ENCODE measurements at regions not wholly inside any gene's neighbourhood (a gene's known extent, or its start where the extent isn't known, plus 50 kb on each side); places are given as distances from the start of the nearest gene placed in this dataset.

- TF ChIP-seq REST (IDR thresholded peaks at IDR 0.05; ENCODE audit: borderline replicate concordance), result no peak
These were observed 138.7 kb downstream of the ZPLD1 start (continued) for GRCh38 chr3:102573483-102574028.

- Histone ChIP-seq H3K27me3 (ENCODE audit: insufficient read depth, low read depth, low read length) (no peaks in the 10 kb centered on the region), H3K27ac (ENCODE audit: low read length) (no peak overlapping the region), H3K4me2 (ENCODE audit: low read length) (no peak overlapping the region), H3K36me3 (ENCODE audit: insufficient read depth, low read length) (no peaks in the 10 kb centered on the region), H3K79me2 (replicated peaks; ENCODE audit: insufficient read depth, low read length) (no peaks in the 10 kb centered on the region), H3K9me3 (ENCODE audit: low read length) (no peaks in the 10 kb centered on the region), H3K4me3 (ENCODE audit: low read length) (no peak overlapping the region), H3K9ac (ENCODE audit: low read length) (no peak overlapping the region), H4K20me1 (ENCODE audit: insufficient read depth) (no peaks in the 10 kb centered on the region), H2AFZ (ENCODE audit: low read depth, low read length) (no peak overlapping the region), H3F3A (ENCODE audit: insufficient read depth, low read length, poor library complexity, severe bottlenecking) (no peaks in the 10 kb centered on the region), H3K9me2 (ENCODE audit: insufficient read depth, low read length) (no peaks in the 10 kb centered on the region)
- TF ChIP-seq EP300 (conservative IDR thresholded peaks at IDR 0.05; ENCODE audit: poor library complexity, severe bottlenecking) (no peak), RAD21 (conservative IDR thresholded peaks at IDR 0.05) (no peak), EZH2 (IDR thresholded peaks at IDR 0.05; ENCODE audit: borderline replicate concordance, insufficient read depth, low read length, poor library complexity, severe bottlenecking) (no peak), TAF1 (IDR thresholded peaks at IDR 0.05; ENCODE audit: low read depth) (no peak), MXI1 (conservative IDR thresholded peaks at IDR 0.05; ENCODE audit: poor library complexity, severe bottlenecking) (no peak), REST (IDR thresholded peaks at IDR 0.05; ENCODE audit: borderline replicate concordance) (no peak), POLR2AphosphoS5 (IDR thresholded peaks at IDR 0.05) (no peak), SMC3 (conservative IDR thresholded peaks at IDR 0.05; ENCODE audit: poor library complexity) (no peak), CTCF (IDR thresholded peaks at IDR 0.05; ENCODE audit: poor library complexity, severe bottlenecking) (no peak)
These were observed 139.5 kb downstream of the ZPLD1 start for GRCh38 chr3:102574355-102574754.
